Astrocyte (in vitro differentiated cells and primary cell): ENCODE measurements at regions not wholly inside any gene's neighbourhood (a gene's known extent, or its start where the extent isn't known, plus 50 kb on each side); places are given as distances from the start of the nearest gene placed in this dataset.

ENCODE experiments used
- DNase-seq: peaks from one replicate; pipeline ENCODE4 v3.0.0-alpha.2; 2010; ENCODE audit warnings: low read depth
- FAIRE-seq: peaks from 2 replicates; lab custom pipeline; 2011; peaks lifted over from hg19 to GRCh38; lab: Jason Lieb, UNC
- H2AFZ ChIP-seq: 2 replicates; pipeline ENCODE4 v1.6.0; 2012; ENCODE audit warnings: low read depth, low read length, inconsistent platforms
- H3K27ac ChIP-seq: 2 replicates; pipeline ENCODE4 v1.5.1; 2011; ENCODE audit warnings: low read depth, low read length, inconsistent platforms
- H3K27me3 ChIP-seq: 2 replicates; pipeline ENCODE4 v1.6.0; 2011; ENCODE audit warnings: low read length, inconsistent platforms; ENCODE audit not compliant: insufficient read depth
- H3K36me3 ChIP-seq: 2 replicates; pipeline ENCODE4 v1.5.1; 2011; ENCODE audit warnings: low read length, inconsistent platforms; ENCODE audit not compliant: insufficient read depth
- H3K4me1 ChIP-seq: 2 replicates; pipeline ENCODE4 v1.5.1; 2011; ENCODE audit warnings: low read length, inconsistent platforms; ENCODE audit not compliant: insufficient read depth
- H3K4me2 ChIP-seq: 2 replicates; pipeline ENCODE4 v1.6.0; 2012; ENCODE audit warnings: low read length, inconsistent platforms
- H3K4me3 ChIP-seq: 2 replicates; pipeline ENCODE4 v1.5.1; 2011; ENCODE audit warnings: low read depth, mild to moderate bottlenecking, low read length, inconsistent platforms; ENCODE audit not compliant: insufficient read depth
- H3K79me2 ChIP-seq: 2 replicates; pipeline ENCODE4 v1.6.0; 2012; ENCODE audit warnings: mild to moderate bottlenecking, low read length, inconsistent platforms; ENCODE audit not compliant: insufficient read depth
- H3K9ac ChIP-seq: 2 replicates; pipeline ENCODE4 v1.6.0; 2012; ENCODE audit warnings: mild to moderate bottlenecking, low read length, inconsistent platforms
- H3K9me3 ChIP-seq: 2 replicates; pipeline ENCODE4 v1.5.1; 2012; ENCODE audit warnings: low read depth, mild to moderate bottlenecking, low read length, inconsistent platforms; ENCODE audit not compliant: insufficient read depth
- H4K20me1 ChIP-seq: 2 replicates; pipeline ENCODE4 v1.6.0; 2012; ENCODE audit warnings: low read length, inconsistent platforms; ENCODE audit not compliant: insufficient read depth
- H3K27ac Mint-ChIP-seq: one replicate; pipeline ENCODE4 v1.8.0; 2021; ENCODE audit warnings: mild to moderate bottlenecking, mixed read lengths; ENCODE audit not compliant: unreplicated experiment
- H3K27me3 Mint-ChIP-seq: one replicate; pipeline ENCODE4 v1.8.0; 2021; ENCODE audit warnings: low read depth, mixed read lengths; ENCODE audit not compliant: unreplicated experiment
- H3K36me3 Mint-ChIP-seq: one replicate; pipeline ENCODE4 v1.8.0; 2021; ENCODE audit warnings: low read depth, mixed read lengths; ENCODE audit not compliant: unreplicated experiment
- H3K4me1 Mint-ChIP-seq: one replicate; pipeline ENCODE4 v1.8.0; 2021; ENCODE audit warnings: low read depth, mixed read lengths; ENCODE audit not compliant: unreplicated experiment
- H3K4me3 Mint-ChIP-seq: one replicate; pipeline ENCODE4 v1.8.0; 2021; ENCODE audit warnings: mild to moderate bottlenecking, moderate library complexity, mixed read lengths; ENCODE audit not compliant: unreplicated experiment
- H3K9me3 Mint-ChIP-seq: one replicate; pipeline ENCODE4 v1.8.0; 2021; ENCODE audit warnings: mild to moderate bottlenecking, mixed read lengths; ENCODE audit not compliant: unreplicated experiment
- CTCF ChIP-seq: IDR thresholded peaks from 2 replicates; pipeline ENCODE4 v1.5.1; 2011; ENCODE audit warnings: low read depth, mild to moderate bottlenecking, inconsistent platforms, low read length, moderate library complexity; ENCODE audit not compliant: insufficient read depth
- EZH2 ChIP-seq: IDR thresholded peaks from 2 replicates; pipeline ENCODE4 v1.6.1; 2012; ENCODE audit warnings: mild to moderate bottlenecking, low read length, inconsistent platforms; ENCODE audit not compliant: insufficient read depth

- no peaks in the 10 kb centered on the region for H3K36me3 Mint-ChIP-seq
- TF ChIP-seq CTCF, result no peak
- H3K36me3 ChIP-seq, result no peaks in the 10 kb centered on the region
- no peaks in the 10 kb centered on the region for H3K27me3 ChIP-seq
- H3K9me3 Mint-ChIP-seq, result no peaks in the 10 kb centered on the region
- no peak overlapping the region for H3K27ac Mint-ChIP-seq
- no peaks in the 10 kb centered on the region for H3K9me3 ChIP-seq
- no peaks in the 10 kb centered on the region for H3K4me1 ChIP-seq
- no peak overlapping the region for H3K4me3 Mint-ChIP-seq
- H3K79me2 ChIP-seq, result no peaks in the 10 kb centered on the region
- H3K4me2 ChIP-seq, result no peak overlapping the region
- H3K4me3 ChIP-seq, result no peak overlapping the region
- no peaks in the 10 kb centered on the region for H4K20me1 ChIP-seq
- H3K4me1 Mint-ChIP-seq, result no peaks in the 10 kb centered on the region
- DNase-seq (no peak), FAIRE-seq (no peak)
- peaks cover 10% of the 10 kb centered on the region for H3K27me3 Mint-ChIP-seq
- H3K9ac ChIP-seq, result no peak overlapping the region
- no peak overlapping the region for H2AFZ ChIP-seq
- H3K27ac ChIP-seq, result no peak overlapping the region
Measured at GRCh38 chr12:114968727-114969126, 284.8 kb upstream of the TBX3 start.

DNA sequence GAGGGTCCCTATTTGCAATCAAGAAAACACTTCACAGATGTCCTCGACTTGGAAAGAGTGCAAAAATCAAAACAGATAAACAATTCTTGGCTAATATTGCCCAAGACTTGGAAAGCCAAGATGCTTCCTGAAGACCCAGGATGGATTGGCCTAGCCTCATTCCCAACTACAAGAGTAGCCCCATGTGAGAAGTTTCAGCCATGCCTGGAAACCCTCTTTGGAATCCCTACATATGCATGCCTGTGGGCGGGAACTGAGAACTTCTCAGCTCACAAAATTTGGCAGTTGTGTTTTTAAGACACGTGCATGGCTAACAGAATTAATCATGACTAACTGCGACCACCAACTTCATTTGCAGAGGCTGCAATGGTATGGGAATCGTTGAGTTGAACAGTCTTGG, 283.2 kb upstream of the TBX3 start:
- H2AFZ ChIP-seq, result no peak overlapping the region
- no peaks in the 10 kb centered on the region for H3K36me3 ChIP-seq
- Mint-ChIP-seq H3K27ac (no peak overlapping the region), H3K4me3 (no peak overlapping the region), H3K9me3 (peaks cover 2% of the 10 kb centered on the region), H3K27me3 (peaks cover 10% of the 10 kb centered on the region), H3K4me1 (no peaks in the 10 kb centered on the region), H3K36me3 (no peaks in the 10 kb centered on the region)
- TF ChIP-seq EZH2 (no peak), CTCF (no peak)
- H3K4me2 ChIP-seq, result no peak overlapping the region
- no peaks in the 10 kb centered on the region for H3K9me3 ChIP-seq
- H4K20me1 ChIP-seq, result no peaks in the 10 kb centered on the region
- FAIRE-seq (no peak), DNase-seq (no peak)
- H3K27ac ChIP-seq, result no peak overlapping the region
- H3K27me3 ChIP-seq, result no peaks in the 10 kb centered on the region
- H3K4me3 ChIP-seq, result no peak overlapping the region
- H3K79me2 ChIP-seq, result no peaks in the 10 kb centered on the region
- H3K9ac ChIP-seq, result no peak overlapping the region
- H3K4me1 ChIP-seq, result no peaks in the 10 kb centered on the region

DNA sequence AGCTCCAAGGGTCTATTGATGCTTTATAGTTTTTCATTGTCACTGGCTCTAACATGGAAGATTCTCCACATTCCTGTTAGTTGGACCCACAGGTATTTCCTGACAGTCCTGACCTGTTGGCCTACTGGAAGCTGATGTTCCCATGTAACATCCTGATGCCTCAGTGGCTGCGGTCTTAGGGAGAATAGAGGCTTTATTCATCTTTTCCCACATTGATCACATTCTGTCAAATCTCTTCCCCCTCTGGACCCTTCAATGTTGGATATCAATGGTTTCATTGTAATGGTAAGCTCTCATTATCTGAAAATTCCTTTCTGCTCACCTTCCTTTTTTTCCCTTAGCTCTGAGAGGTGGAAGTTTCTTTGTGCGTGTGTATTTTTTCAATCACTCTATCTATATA, 280.9 kb upstream of the TBX3 start:
- H3K79me2 ChIP-seq, result no peaks in the 10 kb centered on the region
- H3K27ac Mint-ChIP-seq, result no peak overlapping the region
- H3K4me1 Mint-ChIP-seq, result no peaks in the 10 kb centered on the region
- TF ChIP-seq EZH2 (no peak), CTCF (no peak)
- peaks cover 11% of the 10 kb centered on the region for H3K27me3 Mint-ChIP-seq
- H3K27me3 ChIP-seq, result no peaks in the 10 kb centered on the region
- H3K4me3 Mint-ChIP-seq, result no peak overlapping the region
- H3K9me3 ChIP-seq, result no peaks in the 10 kb centered on the region
- H3K4me1 ChIP-seq, result no peaks in the 10 kb centered on the region
- H3K4me2 ChIP-seq, result no peak overlapping the region
- H2AFZ ChIP-seq, result no peak overlapping the region
- no peaks in the 10 kb centered on the region for H4K20me1 ChIP-seq
- H3K9ac ChIP-seq, result no peak overlapping the region
- H3K36me3 ChIP-seq, result no peaks in the 10 kb centered on the region
- FAIRE-seq (no peak), DNase-seq (no peak)
- no peak overlapping the region for H3K4me3 ChIP-seq
- no peaks in the 10 kb centered on the region for H3K36me3 Mint-ChIP-seq
- H3K9me3 Mint-ChIP-seq, result peaks cover 2% of the 10 kb centered on the region
- H3K27ac ChIP-seq, result no peak overlapping the region
